Right atrium auricular region (tissue), 2 donors: ENCODE measurements at regions not wholly inside any gene's neighbourhood (a gene's known extent, or its start where the extent isn't known, plus 50 kb on each side); places are given as distances from the start of the nearest gene placed in this dataset.

Source experiments
- DNase-seq: peaks from one replicate; pipeline ENCODE4 v3.0.0-alpha.2; 2019; ENCODE audit warnings: low spot score
- H3K27ac ChIP-seq, 2 donors: fragments of 200-600 bp; sonication (generic); 1 replicate in 1 of 2; 2 replicates in 1 of 2; pipeline ENCODE4 v1.5.1; 2016 to 2019
- H3K27me3 ChIP-seq, 2 donors: fragments of 200-600 bp; sonication (generic); one replicate each; pipeline versions ENCODE4 v1.5.1 to v1.6.0; 2017 to 2019
- H3K36me3 ChIP-seq: fragments of 200-600 bp; sonication (generic); one replicate; pipeline ENCODE4 v1.5.1; 2016
- H3K4me1 ChIP-seq, 2 donors: fragments of 200-600 bp; sonication (generic); one replicate each; pipeline versions ENCODE4 v1.5.1 to v1.6.0; 2017 to 2019
- H3K4me3 ChIP-seq, 2 donors: fragments of 200-600 bp; sonication (generic); 1 replicate in 1 of 2; 2 replicates in 1 of 2; pipeline ENCODE4 v1.5.1; 2017 to 2019; ENCODE audit warnings: mild to moderate bottlenecking in 1 of 2, moderate library complexity in 1 of 2
- H3K9me3 ChIP-seq, 2 donors: fragments of 200-600 bp; sonication (generic); one replicate each; pipeline ENCODE4 v1.5.1; 2019
- TF ChIP-seq, protein P1 (sequence below), 2 donors: fragments of 200-600 bp; sonication (generic); IDR thresholded peaks; one replicate each; pipeline ENCODE4 v1.5.1; 2019; ENCODE audit warnings: antibody characterized with exemption in 2 of 2

DNA sequence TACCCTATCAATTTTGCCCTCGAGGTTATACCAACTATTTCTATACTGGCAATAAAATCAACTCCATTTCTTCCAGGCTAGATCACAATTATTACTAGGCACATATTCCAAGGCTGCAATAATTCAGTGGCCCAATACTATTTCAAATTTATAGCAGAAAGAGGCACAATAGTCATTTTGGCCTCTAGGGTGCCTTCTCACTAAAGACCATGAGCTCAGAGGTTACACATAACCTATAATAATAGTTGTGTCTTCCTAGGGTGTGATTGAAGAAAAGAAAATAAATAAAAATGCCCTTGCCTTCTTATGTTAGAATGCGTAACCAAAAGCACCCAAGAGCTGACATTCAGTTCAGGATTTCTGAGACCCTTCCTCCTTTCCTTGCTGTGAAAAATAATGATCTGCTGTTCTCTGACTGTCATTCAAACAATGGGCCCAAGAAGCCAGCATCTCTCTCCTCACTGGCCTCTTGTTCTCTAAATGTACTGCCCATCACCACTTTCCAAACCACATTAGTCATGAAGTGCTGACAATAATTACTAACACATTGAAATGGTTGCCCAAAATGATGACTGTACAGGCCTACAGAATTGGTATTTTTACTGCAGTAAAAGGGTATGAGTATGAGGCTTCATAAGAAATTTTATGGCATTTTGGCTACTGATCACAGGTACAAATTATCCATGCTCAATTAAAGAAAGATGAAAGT is 244.8 kb downstream of the LRRN1 start:
- Histone ChIP-seq H3K4me1 (no peaks in the 10 kb centered on the region), H3K27ac (no peak overlapping the region), H3K36me3 (no peaks in the 10 kb centered on the region), H3K9me3 (no peaks in the 10 kb centered on the region), H3K27me3 (no peaks in the 10 kb centered on the region), H3K4me3 (no peak overlapping the region)
- DNase-seq = no peak
- TF ChIP-seq, protein P1, sequence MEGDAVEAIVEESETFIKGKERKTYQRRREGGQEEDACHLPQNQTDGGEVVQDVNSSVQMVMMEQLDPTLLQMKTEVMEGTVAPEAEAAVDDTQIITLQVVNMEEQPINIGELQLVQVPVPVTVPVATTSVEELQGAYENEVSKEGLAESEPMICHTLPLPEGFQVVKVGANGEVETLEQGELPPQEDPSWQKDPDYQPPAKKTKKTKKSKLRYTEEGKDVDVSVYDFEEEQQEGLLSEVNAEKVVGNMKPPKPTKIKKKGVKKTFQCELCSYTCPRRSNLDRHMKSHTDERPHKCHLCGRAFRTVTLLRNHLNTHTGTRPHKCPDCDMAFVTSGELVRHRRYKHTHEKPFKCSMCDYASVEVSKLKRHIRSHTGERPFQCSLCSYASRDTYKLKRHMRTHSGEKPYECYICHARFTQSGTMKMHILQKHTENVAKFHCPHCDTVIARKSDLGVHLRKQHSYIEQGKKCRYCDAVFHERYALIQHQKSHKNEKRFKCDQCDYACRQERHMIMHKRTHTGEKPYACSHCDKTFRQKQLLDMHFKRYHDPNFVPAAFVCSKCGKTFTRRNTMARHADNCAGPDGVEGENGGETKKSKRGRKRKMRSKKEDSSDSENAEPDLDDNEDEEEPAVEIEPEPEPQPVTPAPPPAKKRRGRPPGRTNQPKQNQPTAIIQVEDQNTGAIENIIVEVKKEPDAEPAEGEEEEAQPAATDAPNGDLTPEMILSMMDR (IDR thresholded peaks at IDR 0.05) = no peak

DNA sequence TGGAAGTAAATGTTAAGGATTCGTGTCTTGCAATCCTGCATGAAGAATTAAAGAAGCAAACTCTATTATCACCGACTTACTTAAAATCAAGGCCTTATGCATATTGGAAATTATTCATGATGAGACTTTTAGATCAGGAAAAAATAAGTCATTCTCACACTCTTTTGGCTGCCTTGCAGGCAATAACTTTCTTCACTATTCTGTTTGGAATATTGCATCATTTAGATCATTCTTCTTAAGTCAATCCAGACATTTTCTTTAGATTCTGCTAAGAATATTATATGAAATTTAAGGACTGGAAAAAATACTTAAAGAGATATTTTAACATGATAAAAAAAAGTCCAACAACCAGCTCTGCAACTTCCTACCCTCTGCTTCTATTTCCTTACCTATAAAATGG is 245.4 kb downstream of the LRRN1 start:
- Histone ChIP-seq H3K4me1 (no peaks in the 10 kb centered on the region), H3K4me3 (no peak overlapping the region), H3K9me3 (no peaks in the 10 kb centered on the region), H3K36me3 (no peaks in the 10 kb centered on the region), H3K27ac (no peak overlapping the region), H3K27me3 (no peaks in the 10 kb centered on the region)
- TF ChIP-seq, protein P1 (IDR thresholded peaks at IDR 0.05) = no peak
- DNase-seq = no peak

DNA sequence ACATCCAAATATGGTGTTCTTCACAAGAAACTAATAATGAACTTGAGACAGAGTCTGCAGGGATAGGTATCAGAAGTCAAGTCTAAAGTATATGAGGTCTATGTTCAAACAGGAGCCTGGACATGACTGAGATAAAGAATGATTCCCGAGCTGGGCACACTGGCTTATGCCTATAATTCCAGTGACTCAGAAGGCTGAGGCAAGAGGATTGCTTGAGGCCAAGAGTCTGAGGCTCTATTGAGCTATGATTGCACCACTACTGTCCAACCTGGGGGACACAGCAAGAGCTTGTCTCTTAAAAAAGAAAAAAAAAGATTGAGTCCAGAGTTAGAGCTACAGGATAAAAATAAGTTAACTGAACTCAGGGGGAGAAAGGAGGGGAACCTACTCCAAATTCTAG is 246.5 kb downstream of the LRRN1 start:
- Histone ChIP-seq H3K4me3 (no peak overlapping the region), H3K27ac (no peak overlapping the region), H3K9me3 (no peaks in the 10 kb centered on the region), H3K4me1 (no peaks in the 10 kb centered on the region), H3K27me3 (no peaks in the 10 kb centered on the region), H3K36me3 (no peaks in the 10 kb centered on the region)
- no peak for DNase-seq
- TF ChIP-seq, protein P1 (IDR thresholded peaks at IDR 0.05) = no peak

DNA sequence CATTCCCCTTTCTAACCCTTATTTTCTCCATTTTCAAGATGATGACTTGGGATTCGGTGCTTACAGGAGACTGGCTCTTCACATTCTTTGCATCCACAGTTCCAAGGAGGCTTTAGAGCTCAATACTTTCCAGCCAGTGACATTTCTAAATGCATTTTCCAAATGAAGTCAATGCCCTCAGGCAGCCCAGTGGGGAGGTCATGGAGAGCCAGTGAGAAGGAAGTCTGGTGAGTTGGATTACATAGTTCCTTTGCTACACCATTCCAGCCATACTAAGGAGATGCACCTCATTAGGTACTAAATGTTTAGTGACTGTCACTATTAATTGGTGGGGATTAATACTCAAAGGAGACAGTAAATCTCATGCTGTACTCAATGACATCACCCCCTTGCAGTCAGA is 248.1 kb downstream of the LRRN1 start:
- no peak for DNase-seq
- no peak overlapping the region for H3K4me3 ChIP-seq
- H3K4me1 ChIP-seq = no peaks in the 10 kb centered on the region
- H3K36me3 ChIP-seq = no peaks in the 10 kb centered on the region
- TF ChIP-seq, protein P1 (IDR thresholded peaks at IDR 0.05) = no peak
- H3K27ac ChIP-seq = no peak overlapping the region
- H3K27me3 ChIP-seq = no peaks in the 10 kb centered on the region
- no peaks in the 10 kb centered on the region for H3K9me3 ChIP-seq

DNA sequence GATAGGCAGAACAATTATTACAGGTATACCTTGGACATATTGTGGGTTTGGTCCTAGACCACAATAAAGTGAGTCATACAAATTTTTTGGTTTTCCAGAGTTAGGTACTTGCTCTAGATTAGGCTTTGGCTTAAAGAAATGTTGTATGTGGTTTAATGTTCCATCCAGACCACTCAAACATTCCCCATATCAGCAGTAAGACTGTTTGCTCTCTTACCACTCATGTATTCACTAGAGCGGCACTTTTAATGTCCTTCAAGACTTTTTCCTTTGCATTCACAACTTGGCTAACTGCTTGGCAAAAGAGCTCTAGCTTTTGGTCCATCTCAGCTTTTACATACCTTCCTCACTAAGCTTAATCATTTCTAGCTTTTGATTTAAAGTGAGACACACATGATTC is 250.5 kb upstream of the SETMAR start:
- Histone ChIP-seq H3K36me3 (no peaks in the 10 kb centered on the region), H3K9me3 (no peaks in the 10 kb centered on the region), H3K4me1 (no peaks in the 10 kb centered on the region), H3K27me3 (no peaks in the 10 kb centered on the region), H3K4me3 (no peak overlapping the region), H3K27ac (no peak overlapping the region)
- DNase-seq = no peak
- TF ChIP-seq, protein P1 (IDR thresholded peaks at IDR 0.05) = no peak

DNA sequence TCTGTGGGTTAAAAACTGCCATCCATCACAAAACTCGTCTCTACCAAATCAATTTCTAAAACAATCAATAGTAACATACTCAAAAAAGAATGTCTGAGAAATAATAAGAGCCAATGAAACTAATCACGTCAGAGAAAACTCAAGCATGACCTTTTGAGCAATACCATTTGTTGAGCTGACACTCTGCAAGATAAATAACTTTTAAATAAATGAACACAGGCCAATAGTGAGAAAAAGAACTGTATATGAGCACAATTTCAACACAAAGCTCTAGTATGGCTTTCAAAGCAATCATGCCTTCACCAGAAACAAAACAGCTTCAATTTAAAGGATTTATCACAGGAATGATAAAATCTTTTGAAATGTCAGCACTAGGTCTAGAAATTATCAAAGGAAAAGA is 249.2 kb upstream of the SETMAR start:
- H3K36me3 ChIP-seq = no peaks in the 10 kb centered on the region
- no peaks in the 10 kb centered on the region for H3K4me1 ChIP-seq
- TF ChIP-seq, protein P1 (IDR thresholded peaks at IDR 0.05) = no peak
- no peak overlapping the region for H3K27ac ChIP-seq
- no peak overlapping the region for H3K4me3 ChIP-seq
- H3K9me3 ChIP-seq = no peaks in the 10 kb centered on the region
- DNase-seq = no peak
- no peaks in the 10 kb centered on the region for H3K27me3 ChIP-seq
